Thoracic aorta (tissue), 2 donors: ENCODE measurements at regions not wholly inside any gene's neighbourhood (a gene's known extent, or its start where the extent isn't known, plus 50 kb on each side); places are given as distances from the start of the nearest gene placed in this dataset.

Experiments used
- ATAC-seq: fragments of 150-250 bp; one replicate; pipeline ENCODE4 v1.8.0; 2017; ENCODE audit warnings: low read depth; ENCODE audit not compliant: insufficient number of reproducible peaks, low FRiP score
- DNase-seq: peaks from one replicate; pipeline ENCODE4 v3.0.0-alpha.2; 2020; ENCODE audit warnings: low spot score
- H3K27ac ChIP-seq, 2 donors: fragments of 200-600 bp; sonication (generic); 1 replicate in 1 of 2; 2 replicates in 1 of 2; pipeline ENCODE4 v1.5.1; 2016; ENCODE audit warnings: mild to moderate bottlenecking in 2 of 2, moderate library complexity in 2 of 2
- H3K27me3 ChIP-seq: fragments of 200-600 bp; sonication (generic); replicated peaks from 2 replicates; pipeline ENCODE4 v1.6.0; 2016; ENCODE audit warnings: mild to moderate bottlenecking; ENCODE audit not compliant: insufficient read depth
- H3K36me3 ChIP-seq: fragments of 200-600 bp; sonication (generic); one replicate; pipeline ENCODE4 v1.5.1; 2016
- H3K4me1 ChIP-seq, 2 donors: fragments of 200-600 bp; sonication (generic); 1 replicate in 1 of 2; 2 replicates in 1 of 2; pipeline versions ENCODE4 v1.5.1 to v1.6.0; 2016; ENCODE audit warnings: low read depth in 2 of 2, mild to moderate bottlenecking in 1 of 2; ENCODE audit not compliant: control insufficient read depth in 1 of 2
- H3K4me3 ChIP-seq: fragments of 200-600 bp; sonication (generic); 2 replicates; pipeline ENCODE4 v1.5.1; 2016; ENCODE audit warnings: mild to moderate bottlenecking
- H3K9me3 ChIP-seq: fragments of 200-600 bp; sonication (generic); 2 replicates; pipeline ENCODE4 v1.5.1; 2016
- TF ChIP-seq, protein P1 (sequence below): fragments of 200-600 bp; sonication (generic); IDR thresholded peaks from one replicate; pipeline ENCODE4 v1.5.1; 2019; ENCODE audit warnings: antibody characterized with exemption

GRCh38 chr12:107447336-107447735 lies 238.3 kb upstream of the PWP1 start:
- TF ChIP-seq, protein P1, sequence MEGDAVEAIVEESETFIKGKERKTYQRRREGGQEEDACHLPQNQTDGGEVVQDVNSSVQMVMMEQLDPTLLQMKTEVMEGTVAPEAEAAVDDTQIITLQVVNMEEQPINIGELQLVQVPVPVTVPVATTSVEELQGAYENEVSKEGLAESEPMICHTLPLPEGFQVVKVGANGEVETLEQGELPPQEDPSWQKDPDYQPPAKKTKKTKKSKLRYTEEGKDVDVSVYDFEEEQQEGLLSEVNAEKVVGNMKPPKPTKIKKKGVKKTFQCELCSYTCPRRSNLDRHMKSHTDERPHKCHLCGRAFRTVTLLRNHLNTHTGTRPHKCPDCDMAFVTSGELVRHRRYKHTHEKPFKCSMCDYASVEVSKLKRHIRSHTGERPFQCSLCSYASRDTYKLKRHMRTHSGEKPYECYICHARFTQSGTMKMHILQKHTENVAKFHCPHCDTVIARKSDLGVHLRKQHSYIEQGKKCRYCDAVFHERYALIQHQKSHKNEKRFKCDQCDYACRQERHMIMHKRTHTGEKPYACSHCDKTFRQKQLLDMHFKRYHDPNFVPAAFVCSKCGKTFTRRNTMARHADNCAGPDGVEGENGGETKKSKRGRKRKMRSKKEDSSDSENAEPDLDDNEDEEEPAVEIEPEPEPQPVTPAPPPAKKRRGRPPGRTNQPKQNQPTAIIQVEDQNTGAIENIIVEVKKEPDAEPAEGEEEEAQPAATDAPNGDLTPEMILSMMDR = no peak
- no peaks in the 10 kb centered on the region for H3K9me3 ChIP-seq
- H3K4me1 ChIP-seq = peaks cover under 1 to 2% of the 10 kb centered on the region in 2 donors
- no peak for ATAC-seq
- no peak for DNase-seq
- H3K4me3 ChIP-seq = no peak overlapping the region
- H3K27ac ChIP-seq = no peak overlapping the region
- H3K27me3 ChIP-seq = no peaks in the 10 kb centered on the region
- H3K36me3 ChIP-seq = no peaks in the 10 kb centered on the region

DNA sequence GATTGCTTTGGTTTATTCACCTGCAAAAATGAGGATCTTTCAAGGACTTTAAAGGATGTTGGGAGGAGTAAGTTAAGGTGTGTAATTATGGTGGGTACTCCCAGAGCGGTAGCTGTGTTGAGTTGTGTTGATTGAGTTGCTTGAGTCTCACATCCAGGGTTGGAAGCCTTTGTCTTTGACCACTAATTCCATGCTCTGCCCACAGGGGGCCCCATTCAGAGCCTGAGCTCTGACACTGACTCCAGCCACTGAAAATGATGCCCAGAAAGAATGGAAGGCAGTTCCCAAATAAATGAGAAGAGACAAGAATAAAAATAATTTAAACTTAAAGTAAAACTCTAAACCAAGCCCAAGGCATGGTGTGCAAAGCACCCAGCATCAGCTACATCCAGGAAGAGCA lies 237.4 kb upstream of the PWP1 start:
- Histone ChIP-seq H3K36me3 (no peaks in the 10 kb centered on the region), H3K4me1 (no peaks in the 10 kb centered on the region), H3K9me3 (no peaks in the 10 kb centered on the region), H3K4me3 (no peak overlapping the region), H3K27ac (no peak overlapping the region), H3K27me3 (no peaks in the 10 kb centered on the region)
- TF ChIP-seq, protein P1 = no peak
- DNase-seq (no peak), ATAC-seq (no peak)

- H3K27ac ChIP-seq = no peak overlapping the region
- ATAC-seq = no peak
Measured at GRCh38 chr12:107449891-107450290, 235.7 kb upstream of the PWP1 start.

DNA sequence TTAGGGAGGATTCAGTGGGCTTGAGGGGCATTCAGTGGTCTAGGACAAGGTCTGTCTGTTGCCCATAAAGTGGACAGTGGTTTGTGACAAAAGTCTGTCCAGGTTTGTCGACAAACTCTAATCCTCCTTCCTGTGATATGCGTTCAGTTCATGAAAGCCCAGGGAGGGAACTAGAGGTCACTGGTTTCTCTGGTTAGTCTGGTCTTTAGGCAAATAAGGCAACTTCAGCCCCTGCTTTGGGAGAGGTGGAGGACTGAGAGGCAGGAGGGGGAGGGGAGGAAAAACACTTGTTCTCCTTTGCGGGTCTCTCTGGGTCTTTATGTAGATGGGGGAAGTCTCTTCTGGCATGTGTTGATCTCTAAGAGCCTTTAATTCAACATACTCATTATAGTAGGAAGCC lies 235.1 kb upstream of the PWP1 start:
- Histone ChIP-seq H3K27me3 (no peaks in the 10 kb centered on the region), H3K9me3 (no peaks in the 10 kb centered on the region), H3K27ac (no peak overlapping the region), H3K4me3 (no peak overlapping the region), H3K36me3 (no peaks in the 10 kb centered on the region), H3K4me1 (no peaks in the 10 kb centered on the region)
- TF ChIP-seq, protein P1 = no peak
- ATAC-seq (no peak), DNase-seq (no peak)

More at GRCh38 chr12:107449891-107450290, 235.7 kb upstream of the PWP1 start:
- Histone ChIP-seq H3K4me1 (no peaks in the 10 kb centered on the region), H3K9me3 (no peaks in the 10 kb centered on the region), H3K4me3 (no peak overlapping the region), H3K36me3 (no peaks in the 10 kb centered on the region), H3K27me3 (no peaks in the 10 kb centered on the region)
- TF ChIP-seq, protein P1 = no peak
- no peak for DNase-seq

DNA sequence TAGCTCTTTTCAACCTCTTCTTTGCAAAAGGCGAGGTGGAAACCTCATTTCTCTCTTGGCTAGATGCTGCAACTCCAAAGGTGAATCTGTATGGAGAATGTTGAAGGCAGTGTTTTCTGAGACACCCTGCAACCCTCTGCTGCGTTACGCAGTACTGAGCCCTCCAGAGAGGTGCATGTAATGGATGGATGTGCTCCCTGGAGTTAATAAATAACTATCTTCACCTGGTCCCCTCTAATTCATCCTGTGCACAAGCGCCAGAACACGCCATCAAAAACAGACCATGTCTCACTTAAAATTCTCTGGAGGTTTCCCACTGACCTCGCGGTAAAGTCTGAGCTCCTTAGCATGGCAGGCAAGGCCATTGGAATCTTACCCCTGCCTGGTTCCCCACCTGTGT lies 234.4 kb upstream of the PWP1 start:
- Histone ChIP-seq H3K27ac (no peak overlapping the region), H3K27me3 (no peaks in the 10 kb centered on the region), H3K4me1 (no peaks in the 10 kb centered on the region), H3K36me3 (no peaks in the 10 kb centered on the region), H3K4me3 (no peak overlapping the region), H3K9me3 (no peaks in the 10 kb centered on the region)
- TF ChIP-seq, protein P1 = no peak
- ATAC-seq (no peak), DNase-seq (no peak)
